A673 (cell line): ENCODE measurements at regions not wholly inside any gene's neighbourhood (a gene's known extent, or its start where the extent isn't known, plus 50 kb on each side); places are given as distances from the start of the nearest gene placed in this dataset.

Experiments used
- CTCF ChIP-seq: fragments of 300-800, 200-600 bp; sonication (generic); conservative IDR thresholded peaks from 2 replicates; pipeline ENCODE4 v1.5.1; 2017; ENCODE audit warnings: low read depth, mild to moderate bottlenecking, antibody characterized with exemption, low read length, moderate library complexity, mixed read lengths
- EZH2 ChIP-seq: fragments of 200-600 bp; sonication (generic); IDR thresholded peaks from 2 replicates; pipeline ENCODE4 v1.6.1; 2017; ENCODE audit warnings: borderline replicate concordance, low read depth, mild to moderate bottlenecking, mixed read lengths, antibody characterized with exemption, low read length; ENCODE audit not compliant: poor library complexity, severe bottlenecking

DNA sequence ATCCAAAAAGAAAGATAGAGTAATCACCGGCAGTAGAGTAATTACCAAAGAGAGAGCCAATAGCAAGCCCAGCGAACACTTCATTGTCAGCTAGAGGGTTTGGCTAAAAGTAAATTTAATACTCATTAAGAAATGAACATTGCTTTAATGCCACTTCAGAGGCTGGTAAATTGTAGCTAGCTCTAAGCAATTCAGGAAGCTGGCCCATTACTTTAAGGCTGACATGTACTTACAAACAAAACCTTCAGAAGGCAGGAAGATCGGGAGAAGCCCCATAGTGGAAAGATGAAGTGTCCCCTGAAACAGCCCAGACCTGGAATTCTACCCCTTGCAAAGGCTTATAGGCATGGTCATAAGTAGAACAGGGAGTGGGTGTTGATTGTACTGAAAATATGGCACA lies 396.6 kb upstream of the ID4 start:
- TF ChIP-seq EZH2, result no peak
- TF ChIP-seq CTCF, result no peak
